ENCODE measurements at regions not wholly inside any gene's neighbourhood (a gene's known extent, or its start where the extent isn't known, plus 50 kb on each side); places are given as distances from the start of the nearest gene placed in this dataset.

- TF ChIP-seq CTCF (conservative IDR thresholded peaks at IDR 0.05), result no peak
- no peak overlapping the region for H3K27ac ChIP-seq
Measured at GRCh38 chrX:7574325-7574724, 268.6 kb upstream of the VCX start.

DNA sequence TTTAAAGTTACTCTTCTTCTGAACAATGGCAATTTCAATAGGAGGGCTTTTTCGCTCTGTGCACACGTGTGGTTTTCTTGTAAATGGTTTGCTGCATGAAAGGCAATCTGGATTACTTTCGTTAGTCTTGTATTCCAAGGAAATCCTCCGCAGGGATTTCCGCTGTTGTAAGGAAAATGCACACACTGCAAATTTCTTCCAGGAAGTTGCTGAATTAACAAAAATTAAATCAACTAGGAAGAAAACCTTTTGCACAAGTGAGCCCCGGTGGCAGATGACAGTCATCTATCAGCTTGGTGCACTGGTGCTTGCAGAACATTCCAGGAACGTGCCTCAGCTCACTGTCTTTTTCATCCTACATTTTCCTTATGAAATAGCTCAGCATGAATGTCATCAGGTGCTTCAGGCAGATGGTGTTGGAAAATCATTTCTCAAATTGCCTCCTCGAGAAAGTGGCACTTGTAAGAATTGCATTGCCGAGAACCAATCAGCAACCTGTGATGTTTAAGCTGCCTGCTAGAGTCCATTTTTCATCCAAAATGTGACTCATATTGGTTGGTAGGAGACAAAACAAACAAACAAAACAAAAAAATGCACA lies 272.4 kb upstream of the VCX start:
- TF ChIP-seq CTCF (conservative IDR thresholded peaks at IDR 0.05), result no peak
- H3K27ac ChIP-seq, result no peak overlapping the region

- no peak for TF ChIP-seq CTCF (conservative IDR thresholded peaks at IDR 0.05)
- H3K27ac ChIP-seq, result no peak overlapping the region
Measured at GRCh38 chrX:7568597-7568996, 274.4 kb upstream of the VCX start.

GRCh38 chrX:7568130-7568529 lies 274.8 kb upstream of the VCX start:
- no peak for TF ChIP-seq CTCF (conservative IDR thresholded peaks at IDR 0.05)
- H3K27ac ChIP-seq, result no peak overlapping the region

GRCh38 chrX:7552760-7553159 lies 290.2 kb upstream of the VCX start:
- TF ChIP-seq CTCF (conservative IDR thresholded peaks at IDR 0.05), result no peak
- H3K27ac ChIP-seq, result no peak overlapping the region

DNA sequence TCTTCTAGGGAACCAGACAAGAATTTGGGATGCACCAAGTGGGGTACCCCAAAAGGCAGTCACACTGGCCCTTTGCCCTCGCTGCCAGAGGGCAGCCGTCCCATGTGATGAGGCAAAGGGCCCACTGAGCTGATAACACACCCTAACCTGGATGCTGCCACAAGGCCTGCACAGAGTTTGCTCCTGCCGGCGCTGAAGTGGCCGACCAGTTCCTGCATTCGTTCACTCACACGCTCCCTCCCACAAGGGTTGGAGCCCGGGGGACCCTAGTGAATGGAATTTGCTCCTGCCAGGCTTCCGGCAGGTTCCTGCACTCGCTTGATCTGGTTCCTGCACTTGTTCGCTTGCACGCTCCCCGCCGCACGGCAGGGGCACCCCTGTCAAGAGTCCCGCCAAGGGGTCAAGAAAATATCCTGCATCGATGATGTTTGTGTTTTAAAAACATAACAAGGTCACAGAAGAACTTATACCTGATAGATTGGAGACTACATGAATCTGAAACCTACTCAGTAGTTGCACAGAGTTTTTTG lies 296.4 kb upstream of the VCX start:
- H3K27ac ChIP-seq, result no peak overlapping the region
- no peak for TF ChIP-seq CTCF (conservative IDR thresholded peaks at IDR 0.05)

DNA sequence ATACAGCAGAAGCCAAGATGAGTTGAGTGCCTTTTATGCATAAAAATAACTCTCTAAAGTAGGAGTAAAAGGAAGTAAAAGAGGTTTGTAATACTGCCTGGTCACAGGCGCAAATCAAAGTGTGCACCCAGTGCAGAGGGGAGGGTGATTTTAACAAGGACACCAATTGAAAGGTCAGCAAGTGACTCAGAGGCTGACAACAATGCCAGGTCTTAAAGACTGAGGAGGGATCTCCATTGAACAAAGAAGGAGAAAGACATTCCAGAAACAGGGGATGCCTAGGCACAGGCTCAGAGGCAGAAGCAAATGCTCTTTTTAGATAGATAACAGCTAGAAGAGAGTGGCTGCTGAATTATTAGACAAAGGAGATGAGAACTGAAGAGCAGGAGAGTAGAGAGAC lies 297.4 kb upstream of the VCX start:
- H3K27ac ChIP-seq, result no peak overlapping the region
- no peak for TF ChIP-seq CTCF (conservative IDR thresholded peaks at IDR 0.05)
